ENCODE measurements at regions not wholly inside any gene's neighbourhood (a gene's known extent, or its start where the extent isn't known, plus 50 kb on each side); places are given as distances from the start of the nearest gene placed in this dataset.

- no peaks in the 10 kb centered on the region for H3K36me3 Mint-ChIP-seq (ENCODE audit: low read depth)
- TF ChIP-seq, protein P1, sequence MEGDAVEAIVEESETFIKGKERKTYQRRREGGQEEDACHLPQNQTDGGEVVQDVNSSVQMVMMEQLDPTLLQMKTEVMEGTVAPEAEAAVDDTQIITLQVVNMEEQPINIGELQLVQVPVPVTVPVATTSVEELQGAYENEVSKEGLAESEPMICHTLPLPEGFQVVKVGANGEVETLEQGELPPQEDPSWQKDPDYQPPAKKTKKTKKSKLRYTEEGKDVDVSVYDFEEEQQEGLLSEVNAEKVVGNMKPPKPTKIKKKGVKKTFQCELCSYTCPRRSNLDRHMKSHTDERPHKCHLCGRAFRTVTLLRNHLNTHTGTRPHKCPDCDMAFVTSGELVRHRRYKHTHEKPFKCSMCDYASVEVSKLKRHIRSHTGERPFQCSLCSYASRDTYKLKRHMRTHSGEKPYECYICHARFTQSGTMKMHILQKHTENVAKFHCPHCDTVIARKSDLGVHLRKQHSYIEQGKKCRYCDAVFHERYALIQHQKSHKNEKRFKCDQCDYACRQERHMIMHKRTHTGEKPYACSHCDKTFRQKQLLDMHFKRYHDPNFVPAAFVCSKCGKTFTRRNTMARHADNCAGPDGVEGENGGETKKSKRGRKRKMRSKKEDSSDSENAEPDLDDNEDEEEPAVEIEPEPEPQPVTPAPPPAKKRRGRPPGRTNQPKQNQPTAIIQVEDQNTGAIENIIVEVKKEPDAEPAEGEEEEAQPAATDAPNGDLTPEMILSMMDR (IDR thresholded peaks at IDR 0.05): no peak
Observed at GRCh38 chr13:59120297-59120843, 1043.4 kb downstream of the DIAPH3 start.

GRCh38 chr13:59121507-59121906, 1042.2 kb downstream of the DIAPH3 start:
- Mint-ChIP-seq H3K27me3 (no peaks in the 10 kb centered on the region), H3K27ac (no peak overlapping the region), H3K36me3 (ENCODE audit: low read depth) (no peaks in the 10 kb centered on the region), H3K4me1 (ENCODE audit: low read depth) (no peaks in the 10 kb centered on the region), H3K4me3 (no peak overlapping the region), H3K9me3 (no peaks in the 10 kb centered on the region)
- CTCF ChIA-PET: interaction anchor here (1.2 kb wide), 1 partner anchor 14 kb away, joined by 3 read pairs; no protein-coding TSS in a partner anchor
- intact Hi-C loops (cut with micrococcal nuclease): no loop called here
- POLR2A ChIA-PET: interaction anchor here (0.7 kb wide), 1 partner anchor 460 kb away, joined by 3 read pairs; no protein-coding TSS in a partner anchor
- no peak for DNase-seq
- ATAC-seq: no peak
- TF ChIP-seq, protein P1 (IDR thresholded peaks at IDR 0.05): no peak

More at GRCh38 chr13:59120297-59120843, 1043.4 kb downstream of the DIAPH3 start:
- Mint-ChIP-seq H3K4me3 (no peak overlapping the region), H3K4me1 (ENCODE audit: low read depth) (no peaks in the 10 kb centered on the region), H3K27ac (no peak overlapping the region), H3K9me3 (no peaks in the 10 kb centered on the region), H3K27me3 (no peaks in the 10 kb centered on the region)
- ATAC-seq (no peak), DNase-seq (no peak)
- ChIA-PET CTCF (interaction anchor here (1.2 kb wide), 1 partner anchor 15 kb away, joined by 3 read pairs; no protein-coding TSS in a partner anchor), POLR2A (no interaction called here)
- intact Hi-C loops (cut with micrococcal nuclease): no loop called here

- ChIA-PET POLR2A (no interaction called here), CTCF (interaction anchor here (1.4 kb wide), 1 partner anchor 22 kb away, joined by 3 read pairs; no protein-coding TSS in a partner anchor)
- TF ChIP-seq, protein P1 (IDR thresholded peaks at IDR 0.05): no peak
- no peaks in the 10 kb centered on the region for H3K36me3 Mint-ChIP-seq (ENCODE audit: low read depth)
- intact Hi-C loops (cut with micrococcal nuclease): no loop called here
- ATAC-seq (no peak), DNase-seq (no peak)
- no peaks in the 10 kb centered on the region for H3K4me1 Mint-ChIP-seq (ENCODE audit: low read depth)
- no peaks in the 10 kb centered on the region for H3K9me3 Mint-ChIP-seq
- no peaks in the 10 kb centered on the region for H3K27me3 Mint-ChIP-seq
- no peak overlapping the region for H3K27ac Mint-ChIP-seq
- no peak overlapping the region for H3K4me3 Mint-ChIP-seq
Observed at GRCh38 chr13:59126474-59126873, 1037.3 kb downstream of the DIAPH3 start.

GRCh38 chr13:59133903-59134302, 1029.8 kb downstream of the DIAPH3 start:
- Mint-ChIP-seq H3K4me3 (no peak overlapping the region), H3K36me3 (ENCODE audit: low read depth) (no peaks in the 10 kb centered on the region), H3K9me3 (peaks cover 2% of the 10 kb centered on the region), H3K27me3 (no peaks in the 10 kb centered on the region), H3K4me1 (ENCODE audit: low read depth) (no peaks in the 10 kb centered on the region), H3K27ac (no peak overlapping the region)
- DNase-seq (no peak), ATAC-seq (no peak)
- POLR2A ChIA-PET: no interaction called here
- TF ChIP-seq, protein P1 (IDR thresholded peaks at IDR 0.05): no peak
- intact Hi-C loops (cut with micrococcal nuclease): no loop called here
- CTCF ChIA-PET: no interaction called here

DNA sequence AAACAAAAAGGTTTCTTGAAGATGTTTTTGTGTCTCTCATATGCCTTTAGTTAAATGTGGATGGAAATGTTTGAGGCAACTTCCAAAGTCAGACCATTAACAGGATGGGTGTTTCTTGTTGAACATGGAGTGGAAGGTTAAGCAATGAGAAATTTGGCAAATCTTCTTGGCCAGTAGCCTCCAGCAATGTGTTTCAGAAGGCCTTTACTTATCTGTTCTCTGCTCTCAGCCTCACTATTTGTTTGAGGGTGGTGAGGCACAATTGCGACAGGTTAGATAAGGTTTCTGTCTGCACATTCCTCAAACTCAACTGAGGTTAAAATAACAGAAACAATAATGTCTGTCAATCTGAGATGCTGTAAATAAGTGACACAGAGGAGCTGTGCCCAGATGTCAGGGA, 1019.0 kb downstream of the DIAPH3 start:
- TF ChIP-seq, protein P1 (IDR thresholded peaks at IDR 0.05): no peak
- H3K9me3 Mint-ChIP-seq: no peaks in the 10 kb centered on the region
- POLR2A ChIA-PET: no interaction called here

More for the DNA sequence above, 1019.0 kb downstream of the DIAPH3 start:
- DNase-seq (no peak), ATAC-seq (no peak)
- Mint-ChIP-seq H3K27ac (no peak overlapping the region), H3K36me3 (ENCODE audit: low read depth) (no peaks in the 10 kb centered on the region), H3K4me1 (ENCODE audit: low read depth) (no peaks in the 10 kb centered on the region), H3K27me3 (peaks cover 1% of the 10 kb centered on the region), H3K4me3 (no peak overlapping the region)
- CTCF ChIA-PET: no interaction called here
- intact Hi-C loops (cut with micrococcal nuclease): no loop called here

All from activated CD8-positive, alpha-beta T cell treated with anti-CD3 and anti-CD28 coated beads for 36 hours (primary cell).